Midbrain (tissue), 1 donor: ENCODE measurements at regions not wholly inside any gene's neighbourhood (a gene's known extent, or its start where the extent isn't known, plus 50 kb on each side); places are given as distances from the start of the nearest gene placed in this dataset.
"Not testable (repeated sequence)": the region's sequence is repeated elsewhere in the genome, so short reads cannot be mapped to it uniquely, and the experiment has no call there.

Source experiments
- DNase-seq: peaks from one replicate; lab custom pipeline; 2025; lab: John Stamatoyannopoulos, UW

GRCh38 chr4:111143510-111143909, 520.6 kb upstream of the PITX2 start:
- DNase-seq, result no peak

GRCh38 chr4:111154934-111155333, 532.1 kb upstream of the PITX2 start:
- DNase-seq, result no peak

DNA sequence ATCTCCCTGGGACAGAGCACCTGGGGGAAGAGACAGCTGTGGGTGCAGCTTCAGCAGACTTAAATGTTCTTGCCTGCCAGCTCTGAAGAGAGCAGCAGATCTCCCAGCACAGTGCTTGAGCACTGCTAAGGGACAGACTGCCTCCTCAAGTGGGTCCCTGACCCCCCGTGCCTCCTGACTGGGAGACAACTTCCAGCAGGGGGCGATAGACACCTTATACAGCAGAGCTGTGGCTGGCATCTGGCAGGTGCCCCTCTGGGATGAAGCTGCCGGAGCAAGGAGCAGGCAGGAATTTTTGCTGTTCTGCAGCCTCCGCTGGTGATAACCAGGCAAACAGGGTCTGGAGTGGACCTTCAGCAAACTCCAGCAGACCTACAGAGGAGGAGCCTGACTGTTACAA, 541.7 kb upstream of the PITX2 start:
- DNase-seq, result not testable (repeated sequence)

- no peak for DNase-seq
Observed at GRCh38 chr4:111174331-111174730, 551.5 kb upstream of the PITX2 start.

- DNase-seq, result no peak
Observed at GRCh38 chr4:111178231-111178630, 555.4 kb upstream of the PITX2 start.

DNA sequence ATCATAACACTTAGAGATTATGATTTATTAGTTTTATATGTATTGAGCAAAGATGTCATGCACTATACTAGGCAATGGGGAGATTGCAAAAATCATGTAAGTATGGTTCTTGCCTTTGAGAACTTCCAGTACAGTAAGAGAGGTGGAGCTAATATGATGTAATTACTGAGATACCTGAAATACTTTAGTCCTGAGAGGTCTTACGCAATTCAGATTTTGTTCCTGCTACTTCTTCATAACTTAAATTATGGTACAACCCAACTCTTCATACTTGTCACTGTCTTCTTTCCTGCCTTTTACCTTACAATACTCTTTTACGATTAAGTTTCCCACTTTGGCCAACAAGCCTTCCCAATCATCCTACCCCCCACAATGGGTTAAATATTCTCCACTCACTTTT, 564.2 kb upstream of the PITX2 start:
- no peak for DNase-seq

- DNase-seq, result no peak
Observed at GRCh38 chr4:111198446-111198845, 575.6 kb upstream of the PITX2 start.

DNA sequence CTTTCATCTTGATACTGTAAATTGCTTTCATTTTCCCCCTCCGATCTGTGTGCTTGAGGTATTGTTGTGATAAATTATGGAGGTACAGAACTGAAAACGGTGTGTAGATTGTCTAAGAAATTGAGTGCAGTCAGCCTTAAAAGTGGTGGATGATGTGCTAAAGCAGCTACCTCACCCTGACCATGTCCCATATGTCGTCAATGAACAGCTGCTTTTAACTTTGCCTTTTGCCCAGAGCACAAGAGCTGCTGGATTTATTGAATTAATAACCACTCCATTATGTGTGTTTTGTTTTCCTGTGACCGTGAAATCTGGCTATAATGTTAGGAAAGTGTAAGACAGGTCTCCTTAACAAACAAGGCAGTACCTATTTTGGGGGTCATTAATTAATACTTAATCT, 581.9 kb upstream of the PITX2 start:
- no peak for DNase-seq

GRCh38 chr4:111208970-111209369, 586.1 kb upstream of the PITX2 start:
- no peak for DNase-seq

- no peak for DNase-seq
Observed at GRCh38 chr4:111209706-111210105, 586.8 kb upstream of the PITX2 start.

DNA sequence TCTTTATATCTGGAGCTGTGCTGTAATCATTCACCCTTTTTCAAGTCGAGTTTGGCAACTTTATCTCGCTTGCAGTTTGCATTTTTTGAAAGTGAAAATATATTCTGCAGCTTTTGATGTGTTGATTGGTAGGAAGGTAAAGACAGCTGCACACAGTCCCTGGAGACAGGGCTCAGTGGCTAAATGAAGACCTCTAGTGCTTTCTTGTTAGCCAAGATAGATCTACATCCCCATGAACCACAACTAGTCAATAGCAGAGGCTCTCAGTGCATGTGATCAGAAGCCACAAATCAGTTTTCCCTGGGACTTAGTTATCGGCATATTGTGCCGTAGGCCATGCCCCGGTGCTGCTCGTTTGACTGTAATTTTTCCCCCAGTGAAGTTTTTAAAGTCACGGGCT, 587.7 kb upstream of the PITX2 start:
- DNase-seq, result no peak

GRCh38 chr4:111213531-111213930, 590.7 kb upstream of the PITX2 start:
- no peak for DNase-seq

DNA sequence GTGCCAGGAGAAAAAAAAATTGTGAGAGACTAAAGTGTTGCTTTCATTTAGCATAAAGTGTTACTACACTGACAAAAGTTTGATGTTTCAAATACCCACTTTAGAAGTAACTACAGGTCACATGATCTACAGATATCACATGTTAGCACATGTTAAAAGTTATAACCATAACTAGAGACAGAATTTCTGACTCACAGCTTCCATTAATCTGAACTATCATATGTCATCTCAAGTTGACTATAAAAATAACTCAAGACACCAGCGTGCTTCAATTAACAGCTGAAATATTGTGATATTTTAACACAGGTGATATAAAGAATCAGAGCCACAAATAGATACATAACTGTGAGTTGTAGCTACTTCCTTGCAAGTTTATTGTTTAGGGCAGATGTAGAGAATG, 591.5 kb upstream of the PITX2 start:
- no peak for DNase-seq

- DNase-seq, result no peak
Observed at GRCh38 chr4:111215755-111216154, 592.9 kb upstream of the PITX2 start.

DNA sequence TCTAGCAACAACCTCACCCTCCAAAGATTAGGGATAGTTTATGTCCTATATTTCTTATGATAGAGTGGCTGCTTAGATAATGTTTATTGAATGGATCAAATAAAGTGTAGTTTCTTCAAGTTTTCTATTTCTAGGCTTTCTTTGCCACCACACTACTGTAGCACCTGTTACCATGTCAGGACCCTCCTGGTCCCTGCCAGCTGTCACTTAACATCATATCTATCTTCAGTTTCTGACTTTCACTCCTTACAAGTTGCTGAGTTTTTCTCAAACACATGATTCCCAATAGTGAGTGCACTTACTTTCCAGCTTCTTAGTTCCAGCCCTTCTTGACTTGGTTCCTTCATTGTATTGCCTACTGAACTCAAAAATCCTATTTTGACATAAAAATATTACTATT, 593.9 kb upstream of the PITX2 start:
- DNase-seq, result no peak

GRCh38 chr4:111221371-111221770, 598.5 kb upstream of the PITX2 start:
- no peak for DNase-seq

DNA sequence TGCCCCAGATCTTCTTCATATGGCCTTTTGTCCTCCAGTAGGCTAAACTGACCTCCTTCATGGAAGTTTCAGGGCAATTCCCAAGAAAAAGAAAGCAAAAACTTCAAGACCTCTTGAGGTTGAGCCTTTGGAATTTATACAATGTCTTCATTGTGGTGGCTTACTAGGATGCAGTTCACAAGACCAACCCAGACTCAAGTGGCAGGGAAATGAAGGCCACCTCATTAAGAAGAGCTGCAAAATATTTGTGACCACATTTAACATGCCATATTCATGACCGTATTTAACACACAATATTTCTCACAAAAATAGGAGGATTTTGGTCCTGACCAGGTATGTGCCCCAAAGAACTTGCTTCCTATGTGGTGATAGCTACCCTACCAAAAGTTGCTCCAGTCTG, 605.5 kb upstream of the PITX2 start:
- no peak for DNase-seq

GRCh38 chr4:111228874-111229273, 606.0 kb upstream of the PITX2 start:
- no peak for DNase-seq

DNA sequence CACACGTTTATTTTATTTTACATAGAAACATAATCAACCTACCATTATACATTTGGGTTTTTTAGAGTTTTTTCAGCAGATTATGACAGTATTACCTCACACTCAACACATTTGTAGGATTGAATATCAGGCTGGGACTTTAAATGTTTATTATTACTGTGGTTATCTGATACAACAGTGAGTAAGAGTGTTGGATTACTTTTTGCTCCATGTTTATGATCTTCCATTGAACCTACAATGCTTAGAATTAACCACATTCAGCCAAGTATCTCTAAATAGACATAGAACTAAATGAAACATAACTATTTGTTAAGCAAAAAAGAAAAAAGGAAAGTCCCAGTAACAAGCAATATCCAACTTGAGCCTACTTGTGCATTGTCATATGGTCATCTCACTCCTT, 607.4 kb upstream of the PITX2 start:
- no peak for DNase-seq

DNA sequence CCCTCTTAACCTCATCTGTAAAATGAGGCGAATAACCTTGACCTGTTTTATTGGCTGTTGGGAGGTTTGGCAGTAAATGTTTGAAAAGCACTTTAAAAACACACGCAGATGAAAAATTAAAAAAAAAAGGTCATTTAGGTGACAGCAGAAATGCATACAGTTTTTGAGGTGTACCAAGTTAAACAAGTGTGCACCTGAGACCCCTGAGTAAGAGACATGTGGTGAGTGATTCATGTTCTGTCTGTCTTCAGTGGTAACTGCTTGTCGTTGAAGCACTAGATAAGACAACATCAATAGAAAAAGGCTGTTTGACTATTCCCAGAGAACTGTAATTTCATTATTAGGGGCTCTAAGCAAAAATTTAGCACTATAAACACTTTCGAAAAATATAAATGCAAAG, 608.4 kb upstream of the PITX2 start:
- DNase-seq, result no peak

GRCh38 chr4:111234939-111235338, 612.1 kb upstream of the PITX2 start:
- DNase-seq, result no peak

DNA sequence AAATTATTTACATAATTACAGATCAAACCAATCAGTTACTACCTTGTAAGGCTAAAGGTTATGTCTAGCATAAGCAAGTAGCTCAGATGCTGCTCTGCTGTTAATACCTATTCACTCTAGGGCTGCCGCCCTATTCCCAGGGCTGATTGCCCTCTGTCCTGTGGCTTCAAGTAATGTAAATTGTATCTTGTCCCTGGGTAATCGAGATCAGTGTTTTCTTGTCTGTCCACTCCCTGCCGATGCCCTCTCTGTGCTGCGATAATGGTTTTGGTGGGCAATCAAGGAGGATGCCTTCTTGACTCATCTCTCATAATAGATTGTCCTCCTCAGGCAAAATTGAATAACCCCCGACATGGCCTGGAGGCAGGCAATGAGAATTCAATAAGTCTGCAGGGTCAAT, 641.0 kb upstream of the PITX2 start:
- DNase-seq, result no peak

GRCh38 chr4:111266937-111267336, 644.1 kb upstream of the PITX2 start:
- DNase-seq, result no peak

GRCh38 chr4:111267786-111268185, 644.9 kb upstream of the PITX2 start:
- DNase-seq, result no peak

- DNase-seq, result no peak
Observed at GRCh38 chr4:111268769-111269414, 646.0 kb upstream of the PITX2 start.
